GM12878 (cell line): ENCODE measurements at regions not wholly inside any gene's neighbourhood (a gene's known extent, or its start where the extent isn't known, plus 50 kb on each side); places are given as distances from the start of the nearest gene placed in this dataset.

Experiments used
- ATAC-seq: fragments of 200-7000 bp; cut with Tn5 transposase; 3 replicates; pipeline ENCODE4 v1.9.1; 2020; ENCODE audit warnings: mild to moderate bottlenecking, moderate library complexity
- BruUV-seq: library from RNA; stranded (reverse); fragments of 400-500 nt; replicated peaks from 2 replicates; lab custom pipeline; 2021; lab: Mats Ljungman, UMichigan
- CTCF ChIA-PET: fragments of 300-600 bp; sonication (Branson Sonifier 250); formaldehyde crosslinking; extraction: SDS; loops from one replicate; lab custom pipeline; 2021; ENCODE audit warnings: inconsistent platforms; lab: Yijun Ruan, JAX
- POLR2A ChIA-PET: fragments of 350-600 bp; formaldehyde crosslinking; extraction: SDS; loops from one replicate; lab custom pipeline; 2021; ENCODE audit warnings: inconsistent platforms; lab: Charles Lee
- RAD21 ChIA-PET: fragments of 300-600 bp; sonication (Branson Sonifier 250); formaldehyde crosslinking; loops from one replicate; lab custom pipeline; 2023; ENCODE audit warnings: antibody characterized with exemption; ENCODE audit not compliant: unreplicated experiment; lab: Charles Lee
- SMC1A ChIA-PET: fragments of 300-600 bp; sonication (Branson Sonifier 250); formaldehyde crosslinking; loops from one replicate; lab custom pipeline; 2023; ENCODE audit not compliant: unreplicated experiment, uncharacterized antibody; lab: Charles Lee
- DNase-seq: peaks from one replicate; pipeline ENCODE4 v3.0.0-alpha.2; 2011; ENCODE audit warnings: low read depth, low spot score
- FAIRE-seq: peaks from 3 replicates; lab custom pipeline; 2011; peaks lifted over from hg19 to GRCh38; lab: Jason Lieb, UNC
- H2AFZ ChIP-seq: 2 replicates; pipeline ENCODE4 v1.6.0; 2011; ENCODE audit warnings: low read depth, low read length, control low read depth; ENCODE audit not compliant: control insufficient read depth
- H3K27ac ChIP-seq: 2 replicates; pipeline ENCODE4 v1.5.1; 2011; ENCODE audit warnings: control low read depth; ENCODE audit not compliant: control insufficient read depth, insufficient read depth
- H3K27me3 ChIP-seq, 2 experiments: replicated peaks in 1 of 2; 2 replicates each; pipeline versions ENCODE4 v1.6.0 to v1.6.1; 2011; ENCODE audit warnings: low read length in 1 of 2; ENCODE audit not compliant: control insufficient read depth in 2 of 2, insufficient read depth in 2 of 2
- H3K36me3 ChIP-seq, 2 experiments: 2 replicates each; pipeline ENCODE4 v1.5.1; 2011; ENCODE audit warnings: low read length in 1 of 2; ENCODE audit not compliant: control insufficient read depth in 2 of 2, insufficient read depth in 2 of 2
- H3K4me1 ChIP-seq: 2 replicates; pipeline ENCODE4 v1.6.1; 2011; ENCODE audit warnings: mild to moderate bottlenecking, low read length, moderate library complexity, mixed read lengths; ENCODE audit not compliant: control insufficient read depth, insufficient read depth
- H3K4me2 ChIP-seq: 2 replicates; pipeline ENCODE4 v1.6.0; 2011; ENCODE audit warnings: control low read depth; ENCODE audit not compliant: control insufficient read depth, insufficient read depth
- H3K4me3 ChIP-seq: fragments of 200-600 bp; sonication (generic); 2 replicates; pipeline ENCODE4 v1.5.1; 2016
- H3K79me2 ChIP-seq: 2 replicates; pipeline ENCODE4 v1.6.0; 2011; ENCODE audit warnings: low read length; ENCODE audit not compliant: control insufficient read depth, insufficient read depth
- H3K9ac ChIP-seq: 2 replicates; pipeline ENCODE4 v1.8.0; 2011; ENCODE audit warnings: low read length, control low read depth, mixed read lengths; ENCODE audit not compliant: control insufficient read depth, insufficient read depth
- H3K9me3 ChIP-seq: replicated peaks from 3 replicates; pipeline ENCODE4 v1.5.1; 2011; ENCODE audit warnings: mild to moderate bottlenecking, low read length; ENCODE audit not compliant: control insufficient read depth, insufficient read depth
- H4K20me1 ChIP-seq: 2 replicates; pipeline ENCODE4 v1.6.0; 2011; ENCODE audit not compliant: control insufficient read depth, insufficient read depth
- BHLHE40 ChIP-seq, 2 experiments: fragments of 450-650 bp in 1 of 2; IDR thresholded peaks; 2 replicates each; pipeline ENCODE4 v1.6.1; 2011 to 2017; ENCODE audit warnings: low read depth in 2 of 2, borderline replicate concordance in 1 of 2, improper control_type of control experiment in 1 of 2, low read length in 1 of 2, mild to moderate bottlenecking in 1 of 2
- CBX3 ChIP-seq: fragments of 200-600 bp; sonication (generic); IDR thresholded peaks from 2 replicates; pipeline ENCODE4 v1.6.1; 2016; ENCODE audit warnings: low read depth, borderline replicate concordance
- CHD1 ChIP-seq: IDR thresholded peaks from 2 replicates; pipeline ENCODE4 v1.6.1; 2012; ENCODE audit warnings: low read depth, low read length, improper control_type of control experiment
- HDAC6 ChIP-seq: fragments of 200-600 bp; sonication (generic); IDR thresholded peaks from one replicate; pipeline ENCODE4 v1.8.0; 2017; ENCODE audit warnings: antibody characterized with exemption; ENCODE audit not compliant: unreplicated experiment
- NRF1 ChIP-seq: conservative IDR thresholded peaks from 2 replicates; pipeline ENCODE4 v1.6.1; 2011; ENCODE audit warnings: mild to moderate bottlenecking, low read depth, low read length, improper control_type of control experiment
- SMARCA5 ChIP-seq: fragments of 450-650 bp; IDR thresholded peaks from 2 replicates; pipeline ENCODE4 v1.6.1; 2017; ENCODE audit warnings: mild to moderate bottlenecking
- TCF12 ChIP-seq: IDR thresholded peaks from 2 replicates; pipeline ENCODE4 v1.6.1; 2011; ENCODE audit warnings: low read depth, mild to moderate bottlenecking, low read length
- ZSCAN29 ChIP-seq: fragments of 450-650 bp; IDR thresholded peaks from 2 replicates; pipeline ENCODE4 v1.6.1; 2017; ENCODE audit warnings: mild to moderate bottlenecking, moderate library complexity
- WGBS: methylation state at CpG from one replicate; pipeline ENCODE4 v1.1.6; 2016; ENCODE audit warnings: low lambda C conversion rate; ENCODE audit not compliant: insufficient replicate concordance, insufficient coverage; ENCODE audit errors: missing lambda C conversion rate; 5-methylcytosine and 5-hydroxymethylcytosine counted together
- in situ Hi-C: fragments of 300-500 bp; cut with MboI; formaldehyde crosslinking; loops from 9 replicates; pipeline ENCODE4 v1.14.3; 2018; ENCODE audit warnings: mixed read lengths
- intact Hi-C: fragments of 100-400 bp; cut with micrococcal nuclease; formaldehyde crosslinking; loops from one replicate; pipeline ENCODE4 v1.14.2; 2022; ENCODE audit not compliant: unreplicated experiment
- TF ChIP-seq, protein P1 (sequence below): IDR thresholded peaks from 2 replicates; pipeline ENCODE4 v1.6.1; 2011; ENCODE audit warnings: borderline replicate concordance, low read depth, mild to moderate bottlenecking, moderate library complexity, mixed read lengths, low read length; ENCODE audit not compliant: insufficient read depth; ENCODE audit errors: extremely low read length
- TF ChIP-seq, protein P2 (sequence below): IDR thresholded peaks from 2 replicates; pipeline ENCODE4 v1.6.1; 2011; ENCODE audit warnings: low read depth, mild to moderate bottlenecking, low read length, moderate library complexity, borderline replicate concordance; ENCODE audit errors: extremely low read depth
- TF ChIP-seq, protein P3 (sequence below): fragments of 450-650 bp; formaldehyde crosslinking; IDR thresholded peaks from 2 replicates; pipeline ENCODE4 v1.4.0; 2020; ENCODE audit warnings: mild to moderate bottlenecking, moderate library complexity

DNA sequence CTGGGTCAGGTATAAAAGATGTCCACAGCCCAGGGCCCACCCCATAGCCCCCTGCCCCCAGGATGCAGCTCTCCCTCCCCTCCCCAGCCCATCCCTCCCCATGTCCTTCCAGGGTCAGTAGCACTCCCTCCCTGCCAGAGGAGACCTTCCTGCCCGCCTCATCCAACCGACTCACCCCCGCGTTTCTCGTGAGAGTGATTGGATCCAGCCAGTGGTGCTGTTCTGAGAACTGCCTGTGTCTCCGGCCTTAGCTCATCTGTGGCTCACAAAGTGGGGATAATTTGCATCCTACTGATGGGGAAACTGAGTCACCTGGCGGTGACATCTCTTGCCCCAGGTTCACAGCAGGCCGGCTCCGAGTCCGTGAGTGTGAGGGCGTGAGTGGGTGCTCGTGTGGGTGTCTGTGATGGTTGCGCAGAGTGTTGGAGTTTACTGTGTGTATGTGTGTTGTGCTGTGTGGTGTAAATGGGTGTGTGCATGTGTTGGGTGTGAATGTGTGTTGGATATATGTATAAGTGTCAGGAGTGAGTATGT is 90.7 kb upstream of the GSE1 start:
- Histone ChIP-seq H2AFZ (no peak overlapping the region), H3K27ac (no peak overlapping the region), H3K9ac (no peak overlapping the region), H3K36me3 (no peaks in the 10 kb centered on the region), H3K4me2 (no peak overlapping the region), H3K79me2 (no peaks in the 10 kb centered on the region), H3K4me1 (no peaks in the 10 kb centered on the region), H4K20me1 (no peaks in the 10 kb centered on the region), H3K27me3 (no peaks in the 10 kb centered on the region; a peak in 1 of 4 replicates), H3K4me3 (no peak overlapping the region), H3K9me3 (no peaks in the 10 kb centered on the region)
- ATAC-seq: no peak
- WGBS: 64% methylated on average over 12 of the region's 13 CpGs
- no peak for DNase-seq
- TF ChIP-seq, protein P1, sequence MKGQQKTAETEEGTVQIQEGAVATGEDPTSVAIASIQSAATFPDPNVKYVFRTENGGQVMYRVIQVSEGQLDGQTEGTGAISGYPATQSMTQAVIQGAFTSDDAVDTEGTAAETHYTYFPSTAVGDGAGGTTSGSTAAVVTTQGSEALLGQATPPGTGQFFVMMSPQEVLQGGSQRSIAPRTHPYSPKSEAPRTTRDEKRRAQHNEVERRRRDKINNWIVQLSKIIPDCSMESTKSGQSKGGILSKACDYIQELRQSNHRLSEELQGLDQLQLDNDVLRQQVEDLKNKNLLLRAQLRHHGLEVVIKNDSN: no peak
- TF ChIP-seq, protein P2, sequence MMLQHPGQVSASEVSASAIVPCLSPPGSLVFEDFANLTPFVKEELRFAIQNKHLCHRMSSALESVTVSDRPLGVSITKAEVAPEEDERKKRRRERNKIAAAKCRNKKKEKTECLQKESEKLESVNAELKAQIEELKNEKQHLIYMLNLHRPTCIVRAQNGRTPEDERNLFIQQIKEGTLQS: no peak
- FAIRE-seq: no peak
- intact Hi-C loops (no loop called here), in situ Hi-C loops (no loop called here)
- CTCF ChIA-PET: no interaction called here
- POLR2A ChIA-PET: no interaction called here
- RAD21 ChIA-PET: no interaction called here
- SMC1A ChIA-PET: no interaction called here
- no TSS peak for BruUV-seq

DNA sequence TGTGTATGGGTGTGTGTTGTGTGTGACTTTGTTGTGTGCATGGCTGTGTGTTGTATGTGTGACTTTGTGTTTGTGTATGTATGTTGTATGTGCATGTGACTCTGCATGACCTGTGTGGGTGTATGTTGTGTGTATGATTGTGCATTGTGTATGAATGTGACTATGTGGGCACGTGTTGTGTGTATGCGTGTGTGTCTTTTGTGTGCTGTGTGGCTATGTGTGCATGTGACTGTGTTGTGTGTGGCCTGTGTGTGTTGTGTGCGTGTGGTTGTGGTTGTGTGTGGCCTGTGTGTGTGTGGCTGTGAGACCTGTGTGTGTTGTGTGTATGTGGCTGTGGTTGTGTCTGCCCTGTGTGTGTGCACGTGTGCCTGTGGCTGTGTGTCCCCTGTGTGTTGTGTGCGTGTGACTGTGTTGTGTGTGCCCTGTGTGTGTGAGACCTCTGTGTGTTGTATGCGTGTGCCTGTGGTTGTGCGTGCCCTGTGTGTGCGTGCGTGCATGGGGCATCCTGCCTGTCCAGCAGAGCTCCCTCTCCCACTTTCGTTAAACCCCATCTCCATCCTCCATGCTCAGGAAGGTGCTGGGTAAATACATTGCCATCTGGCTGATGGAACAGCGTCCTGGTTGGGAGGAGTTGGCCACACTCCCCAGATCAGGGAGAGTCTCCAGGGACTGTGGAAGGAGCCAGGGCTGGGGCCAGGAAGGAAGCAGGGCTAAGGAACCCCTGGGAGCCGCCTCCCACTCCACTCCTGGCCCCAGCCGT is 90.1 kb upstream of the GSE1 start:
- H3K9me3 ChIP-seq: no peaks in the 10 kb centered on the region
- ChIA-PET SMC1A (no interaction called here), RAD21 (no interaction called here), POLR2A (no interaction called here), CTCF (interaction anchor here (0.8 kb wide), 1 partner anchor 94 kb away, joined by 3 read pairs; no protein-coding TSS in a partner anchor)
- no peaks in the 10 kb centered on the region for H3K36me3 ChIP-seq
- no peak for ATAC-seq
- H2AFZ ChIP-seq: no peak overlapping the region
- H3K27ac ChIP-seq: no peak overlapping the region
- H3K9ac ChIP-seq: no peak overlapping the region
- WGBS: 64% methylated on average over 13 of the region's 13 CpGs
- DNase-seq: no peak
- no peak overlapping the region for H3K4me2 ChIP-seq
- H4K20me1 ChIP-seq: no peaks in the 10 kb centered on the region
- TF ChIP-seq CHD1 (no peak), BHLHE40 (IDR thresholded peaks at IDR 0.05; ENCODE audit: borderline replicate concordance in 1 of 2, low read depth in 2 of 2, low read length in 1 of 2) (no peak), SMARCA5 (no peak), ZSCAN29 (no peak), CBX3 (no peak), NRF1 (no peak), HDAC6 (no peak), TCF12 (no peak)
- TF ChIP-seq, protein P3, sequence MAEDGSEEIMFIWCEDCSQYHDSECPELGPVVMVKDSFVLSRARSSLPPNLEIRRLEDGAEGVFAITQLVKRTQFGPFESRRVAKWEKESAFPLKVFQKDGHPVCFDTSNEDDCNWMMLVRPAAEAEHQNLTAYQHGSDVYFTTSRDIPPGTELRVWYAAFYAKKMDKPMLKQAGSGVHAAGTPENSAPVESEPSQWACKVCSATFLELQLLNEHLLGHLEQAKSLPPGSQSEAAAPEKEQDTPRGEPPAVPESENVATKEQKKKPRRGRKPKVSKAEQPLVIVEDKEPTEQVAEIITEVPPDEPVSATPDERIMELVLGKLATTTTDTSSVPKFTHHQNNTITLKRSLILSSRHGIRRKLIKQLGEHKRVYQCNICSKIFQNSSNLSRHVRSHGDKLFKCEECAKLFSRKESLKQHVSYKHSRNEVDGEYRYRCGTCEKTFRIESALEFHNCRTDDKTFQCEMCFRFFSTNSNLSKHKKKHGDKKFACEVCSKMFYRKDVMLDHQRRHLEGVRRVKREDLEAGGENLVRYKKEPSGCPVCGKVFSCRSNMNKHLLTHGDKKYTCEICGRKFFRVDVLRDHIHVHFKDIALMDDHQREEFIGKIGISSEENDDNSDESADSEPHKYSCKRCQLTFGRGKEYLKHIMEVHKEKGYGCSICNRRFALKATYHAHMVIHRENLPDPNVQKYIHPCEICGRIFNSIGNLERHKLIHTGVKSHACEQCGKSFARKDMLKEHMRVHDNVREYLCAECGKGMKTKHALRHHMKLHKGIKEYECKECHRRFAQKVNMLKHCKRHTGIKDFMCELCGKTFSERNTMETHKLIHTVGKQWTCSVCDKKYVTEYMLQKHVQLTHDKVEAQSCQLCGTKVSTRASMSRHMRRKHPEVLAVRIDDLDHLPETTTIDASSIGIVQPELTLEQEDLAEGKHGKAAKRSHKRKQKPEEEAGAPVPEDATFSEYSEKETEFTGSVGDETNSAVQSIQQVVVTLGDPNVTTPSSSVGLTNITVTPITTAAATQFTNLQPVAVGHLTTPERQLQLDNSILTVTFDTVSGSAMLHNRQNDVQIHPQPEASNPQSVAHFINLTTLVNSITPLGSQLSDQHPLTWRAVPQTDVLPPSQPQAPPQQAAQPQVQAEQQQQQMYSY (CRISPR knock-in tag): no peak
- no peak for FAIRE-seq
- no peaks in the 10 kb centered on the region; a peak in 1 of 4 replicates for H3K27me3 ChIP-seq
- H3K79me2 ChIP-seq: no peaks in the 10 kb centered on the region
- BruUV-seq: no TSS peak
- H3K4me3 ChIP-seq: no peak overlapping the region
- in situ Hi-C loops: no loop called here
- H3K4me1 ChIP-seq: no peaks in the 10 kb centered on the region
- intact Hi-C loops: no loop called here
